HPDE6-E6E7 (cell line): ENCODE measurements at regions not wholly inside any gene's neighbourhood (a gene's known extent, or its start where the extent isn't known, plus 50 kb on each side); places are given as distances from the start of the nearest gene placed in this dataset.
"Not testable (repeated sequence)": the region's sequence is repeated elsewhere in the genome, so short reads cannot be mapped to it uniquely, and the experiment has no call there.

ENCODE experiments used
- DNase-seq: peaks from one replicate; pipeline ENCODE4 v3.0.0; 2011; ENCODE audit warnings: missing footprints; ENCODE audit errors: extremely low spot score

- no peak for DNase-seq
Observed at GRCh38 chr15:26075770-26076169, 212.6 kb upstream of the ATP10A start.

- DNase-seq = no peak
Observed at GRCh38 chr15:26073430-26074333, 210.6 kb upstream of the ATP10A start.

- no peak for DNase-seq
Observed at GRCh38 chr15:26070095-26070532, 207.0 kb upstream of the ATP10A start.

- no peak for DNase-seq
Observed at GRCh38 chr15:26069231-26069641, 206.1 kb upstream of the ATP10A start.

- DNase-seq = no peak
Observed at GRCh38 chr15:26066896-26067295, 203.8 kb upstream of the ATP10A start.

- DNase-seq = no peak
Observed at GRCh38 chr15:26065723-26066122, 202.6 kb upstream of the ATP10A start.

- DNase-seq = no peak
Observed at GRCh38 chr15:26061248-26061647, 198.1 kb upstream of the ATP10A start.

GRCh38 chr15:26056766-26057165, 193.6 kb upstream of the ATP10A start:
- not testable (repeated sequence) for DNase-seq

GRCh38 chr15:26051761-26052675, 188.9 kb upstream of the ATP10A start:
- no peak for DNase-seq

GRCh38 chr15:26050984-26051383, 187.9 kb upstream of the ATP10A start:
- no peak for DNase-seq

- no peak for DNase-seq
Observed at GRCh38 chr15:26049900-26050657, 187.0 kb upstream of the ATP10A start.

GRCh38 chr15:26048669-26049068, 185.5 kb upstream of the ATP10A start:
- no peak for DNase-seq

- DNase-seq = no peak
Observed at GRCh38 chr15:26045516-26045915, 182.4 kb upstream of the ATP10A start.

- DNase-seq = no peak
Observed at GRCh38 chr15:26043018-26043417, 179.9 kb upstream of the ATP10A start.

- DNase-seq = no peak
Observed at GRCh38 chr15:26038693-26039092, 175.6 kb upstream of the ATP10A start.

- DNase-seq = no peak
Observed at GRCh38 chr15:26037369-26037768, 174.2 kb upstream of the ATP10A start.

- no peak for DNase-seq
Observed at GRCh38 chr15:26033493-26033892, 170.4 kb upstream of the ATP10A start.

GRCh38 chr15:26032162-26032846, 169.2 kb upstream of the ATP10A start:
- no peak for DNase-seq

GRCh38 chr15:26029586-26029985, 166.5 kb upstream of the ATP10A start:
- not testable (repeated sequence) for DNase-seq

- no peak for DNase-seq
Observed at GRCh38 chr15:26029146-26029545, 166.0 kb upstream of the ATP10A start.

- DNase-seq = no peak
Observed at GRCh38 chr15:26028086-26028740, 165.1 kb upstream of the ATP10A start.
